PC-3 (cell line): ENCODE measurements at regions not wholly inside any gene's neighbourhood (a gene's known extent, or its start where the extent isn't known, plus 50 kb on each side); places are given as distances from the start of the nearest gene placed in this dataset.
A peak's percentile ranks its signal among the peaks of the same experiment; 100 is the strongest.

Experiments
- ATAC-seq: fragments of 200-7000 bp; cut with Tn5 transposase; 2 replicates; pipeline ENCODE4 v1.9.1; 2020; ENCODE audit warnings: mild to moderate bottlenecking, moderate library complexity
- BruUV-seq: library from RNA; stranded (reverse); fragments of 400-500 nt; replicated peaks from 2 replicates; lab custom pipeline; 2021; lab: Mats Ljungman, UMichigan
- CTCF ChIA-PET: fragments of 300-600 bp; sonication (Branson Sonifier 250); formaldehyde crosslinking; loops from one replicate; lab custom pipeline; 2022; ENCODE audit warnings: antibody characterized with exemption; lab: Charles Lee
- POLR2A ChIA-PET: fragments of 300-600 bp; sonication (Branson Sonifier 250); formaldehyde crosslinking; loops from one replicate; lab custom pipeline; 2022; ENCODE audit warnings: antibody characterized with exemption; ENCODE audit not compliant: unreplicated experiment; lab: Charles Lee
- DNase-seq: peaks from one replicate; pipeline ENCODE4 v3.0.0-alpha.2; 2015
- H2AFZ ChIP-seq: fragments of 300-600 bp; sonication (generic); 2 replicates; pipeline ENCODE4 v1.6.0; 2016; ENCODE audit warnings: antibody characterized with exemption, low read length
- H3F3A ChIP-seq: fragments of 300-600 bp; sonication (generic); one replicate; pipeline ENCODE4 v1.6.0; 2017; ENCODE audit warnings: antibody characterized with exemption, low read length, control low read depth, mild to moderate bottlenecking; ENCODE audit not compliant: unreplicated experiment
- H3K27ac ChIP-seq: fragments of 300-600 bp; sonication (generic); 2 replicates; pipeline ENCODE4 v1.5.1; 2016; ENCODE audit warnings: mild to moderate bottlenecking, low read length
- H3K27me3 ChIP-seq: fragments of 300-600 bp; sonication (generic); 2 replicates; pipeline ENCODE4 v1.6.1; 2016; ENCODE audit warnings: low read length, mixed read lengths
- H3K36me3 ChIP-seq: fragments of 300-600 bp; sonication (generic); 2 replicates; pipeline ENCODE4 v1.6.1; 2016; ENCODE audit warnings: low read depth, mixed run types, low read length, mixed read lengths
- H3K4me1 ChIP-seq: fragments of 300-600 bp; sonication (generic); 2 replicates; pipeline ENCODE4 v1.5.1; 2016; ENCODE audit warnings: low read length; ENCODE audit not compliant: insufficient read depth
- H3K4me2 ChIP-seq: fragments of 300-600 bp; sonication (generic); 2 replicates; pipeline ENCODE4 v1.6.0; 2016; ENCODE audit warnings: low read length
- H3K4me3 ChIP-seq: fragments of 300-600 bp; sonication (generic); 2 replicates; pipeline ENCODE4 v1.5.1; 2016; ENCODE audit warnings: mild to moderate bottlenecking, low read length, mixed read lengths
- H3K79me2 ChIP-seq: fragments of 300-600 bp; sonication (generic); 2 replicates; pipeline ENCODE4 v1.6.1; 2017; ENCODE audit warnings: low read length, mixed read lengths
- H3K9ac ChIP-seq: fragments of 300-600 bp; sonication (generic); 2 replicates; pipeline ENCODE4 v1.6.0; 2016; ENCODE audit warnings: mild to moderate bottlenecking, low read length
- H3K9me2 ChIP-seq: fragments of 300-600 bp; sonication (generic); replicated peaks from 2 replicates; pipeline ENCODE4 v1.6.1; 2016; ENCODE audit warnings: mixed run types, low read length, mixed read lengths
- H3K9me3 ChIP-seq: fragments of 300-600 bp; sonication (generic); 2 replicates; pipeline ENCODE4 v1.6.1; 2016; ENCODE audit warnings: low read length, mixed read lengths
- H4K20me1 ChIP-seq: fragments of 300-600 bp; sonication (generic); 2 replicates; pipeline ENCODE4 v1.6.1; 2016; ENCODE audit warnings: low read length, mixed read lengths
- EZH2 ChIP-seq: fragments of 300-600 bp; sonication (generic); IDR thresholded peaks from one replicate; pipeline ENCODE4 v1.6.1; 2017; ENCODE audit warnings: antibody characterized with exemption, mild to moderate bottlenecking, low read length; ENCODE audit not compliant: unreplicated experiment
- EZH2phosphoT487 ChIP-seq: fragments of 300-600 bp; sonication (generic); IDR thresholded peaks from 2 replicates; pipeline ENCODE4 v1.6.1; 2018; ENCODE audit warnings: mild to moderate bottlenecking, antibody characterized with exemption, low read length, borderline replicate concordance
- intact Hi-C: fragments of 100-400 bp; cut with micrococcal nuclease; formaldehyde crosslinking; loops from 2 replicates; pipeline ENCODE4 v1.9.0; 2023
- TF ChIP-seq, protein P1 (sequence below): fragments of 300-600 bp; sonication (generic); conservative IDR thresholded peaks from 2 replicates; pipeline ENCODE4 v1.5.1; 2017; ENCODE audit warnings: antibody characterized with exemption, low read depth, mild to moderate bottlenecking, low read length

- H3F3A ChIP-seq, result peaks cover 5% of the 10 kb centered on the region
- no peaks in the 10 kb centered on the region for H4K20me1 ChIP-seq
- H3K27ac ChIP-seq, result no peak overlapping the region
- ChIA-PET CTCF (no interaction called here), POLR2A (no interaction called here)
- H3K4me3 ChIP-seq, result no peak overlapping the region
- no TSS peak for BruUV-seq
- H2AFZ ChIP-seq, result no peak overlapping the region
- peaks cover 19% of the 10 kb centered on the region for H3K4me1 ChIP-seq
- intact Hi-C loops, result loop anchor here (1.0 kb wide), 1 partner anchor 9 kb away; no protein-coding TSS in a partner anchor
- TF ChIP-seq EZH2phosphoT487 (no peak), EZH2 (no peak)
- TF ChIP-seq, protein P1, sequence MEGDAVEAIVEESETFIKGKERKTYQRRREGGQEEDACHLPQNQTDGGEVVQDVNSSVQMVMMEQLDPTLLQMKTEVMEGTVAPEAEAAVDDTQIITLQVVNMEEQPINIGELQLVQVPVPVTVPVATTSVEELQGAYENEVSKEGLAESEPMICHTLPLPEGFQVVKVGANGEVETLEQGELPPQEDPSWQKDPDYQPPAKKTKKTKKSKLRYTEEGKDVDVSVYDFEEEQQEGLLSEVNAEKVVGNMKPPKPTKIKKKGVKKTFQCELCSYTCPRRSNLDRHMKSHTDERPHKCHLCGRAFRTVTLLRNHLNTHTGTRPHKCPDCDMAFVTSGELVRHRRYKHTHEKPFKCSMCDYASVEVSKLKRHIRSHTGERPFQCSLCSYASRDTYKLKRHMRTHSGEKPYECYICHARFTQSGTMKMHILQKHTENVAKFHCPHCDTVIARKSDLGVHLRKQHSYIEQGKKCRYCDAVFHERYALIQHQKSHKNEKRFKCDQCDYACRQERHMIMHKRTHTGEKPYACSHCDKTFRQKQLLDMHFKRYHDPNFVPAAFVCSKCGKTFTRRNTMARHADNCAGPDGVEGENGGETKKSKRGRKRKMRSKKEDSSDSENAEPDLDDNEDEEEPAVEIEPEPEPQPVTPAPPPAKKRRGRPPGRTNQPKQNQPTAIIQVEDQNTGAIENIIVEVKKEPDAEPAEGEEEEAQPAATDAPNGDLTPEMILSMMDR, result no peak
- H3K27me3 ChIP-seq, result no peaks in the 10 kb centered on the region
- H3K9me2 ChIP-seq, result no peaks in the 10 kb centered on the region
- ATAC-seq (peak; percentile 66), DNase-seq (peak; percentile 62)
- H3K36me3 ChIP-seq, result no peaks in the 10 kb centered on the region
- no peaks in the 10 kb centered on the region for H3K79me2 ChIP-seq
- H3K4me2 ChIP-seq, result no peak overlapping the region
- H3K9ac ChIP-seq, result no peak overlapping the region
- H3K9me3 ChIP-seq, result no peaks in the 10 kb centered on the region
Observed at GRCh38 chr5:100668511-100668910, 133.3 kb downstream of the FAM174A start.

DNA sequence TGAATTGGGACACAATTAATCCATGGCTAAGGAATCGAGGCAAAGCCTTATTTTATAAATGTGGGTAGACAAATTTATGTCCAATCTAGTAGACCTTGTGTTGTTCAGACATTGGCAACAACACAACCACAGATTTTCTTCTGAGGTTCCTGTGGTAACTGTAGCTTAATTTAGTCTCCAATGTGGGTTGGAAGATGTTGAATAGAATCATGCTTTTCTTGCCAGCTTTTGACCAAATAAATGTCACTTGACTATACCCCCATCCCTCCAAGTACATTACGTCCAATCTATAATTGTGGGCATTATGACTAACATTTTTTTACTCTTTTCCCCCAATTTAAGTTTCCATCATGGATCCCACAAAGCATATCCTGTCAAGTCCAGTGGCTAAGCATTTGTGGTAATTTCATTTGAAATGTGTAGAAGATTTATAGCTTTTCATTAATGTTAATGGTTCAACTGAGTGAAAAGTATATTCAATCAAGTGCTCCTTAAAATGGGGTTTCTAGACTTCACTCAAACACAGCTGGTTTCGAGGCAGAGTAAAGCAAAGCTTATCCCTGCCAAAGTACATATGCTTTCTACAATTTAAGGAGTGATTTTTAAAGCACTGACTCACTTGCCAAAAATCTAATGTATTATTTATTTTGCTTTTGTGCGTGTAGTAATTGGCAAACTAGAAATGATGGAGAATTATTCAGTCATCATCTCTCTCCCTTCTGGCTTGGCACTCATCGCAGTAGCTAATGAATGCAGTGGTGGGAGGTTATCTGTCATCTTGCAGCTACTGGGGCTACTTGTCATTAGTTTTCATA, 141.8 kb downstream of the FAM174A start:
- no peak overlapping the region for H3K4me3 ChIP-seq
- peak; percentile 95 for ATAC-seq
- no peaks in the 10 kb centered on the region for H3K9me3 ChIP-seq
- H3K27ac ChIP-seq, result no peak overlapping the region
- no peaks in the 10 kb centered on the region for H3F3A ChIP-seq
- no peaks in the 10 kb centered on the region for H3K9me2 ChIP-seq
- peak; percentile 77 for DNase-seq
- no peaks in the 10 kb centered on the region for H3K27me3 ChIP-seq
- no peak overlapping the region for H2AFZ ChIP-seq
- no TSS peak for BruUV-seq
- H3K79me2 ChIP-seq, result no peaks in the 10 kb centered on the region
- POLR2A ChIA-PET, result no interaction called here
- intact Hi-C loops, result loop anchor here (1.0 to 2.0 kb wide), 4 partner anchors 9 to 150 kb away; no protein-coding TSS in a partner anchor
- peaks cover 14% of the 10 kb centered on the region for H3K4me1 ChIP-seq
- no peak overlapping the region for H3K9ac ChIP-seq
- CTCF ChIA-PET, result no interaction called here
- no peaks in the 10 kb centered on the region for H3K36me3 ChIP-seq
- H4K20me1 ChIP-seq, result no peaks in the 10 kb centered on the region
- TF ChIP-seq EZH2, result no peak
- no peak for TF ChIP-seq EZH2phosphoT487
- TF ChIP-seq, protein P1, result no peak
- H3K4me2 ChIP-seq, result peak overlapping the region; percentile 16; the same call in 1 of the 2 replicates

- POLR2A ChIA-PET, result no interaction called here
- Histone ChIP-seq H3K4me2 (no peak overlapping the region), H3K4me3 (no peak overlapping the region), H3K27ac (no peak overlapping the region), H4K20me1 (no peaks in the 10 kb centered on the region), H3F3A (no peaks in the 10 kb centered on the region), H3K9me2 (no peaks in the 10 kb centered on the region), H3K9ac (no peak overlapping the region), H3K27me3 (no peaks in the 10 kb centered on the region), H3K9me3 (peaks cover 13% of the 10 kb centered on the region), H3K79me2 (no peaks in the 10 kb centered on the region), H3K4me1 (peaks cover 3% of the 10 kb centered on the region; the same call in 1 of the 2 replicates), H3K36me3 (no peaks in the 10 kb centered on the region), H2AFZ (no peak overlapping the region)
- BruUV-seq, result no TSS peak
- ATAC-seq, result no peak
- DNase-seq, result no peak
- intact Hi-C loops, result no loop called here
- CTCF ChIA-PET, result no interaction called here
- TF ChIP-seq EZH2phosphoT487, result no peak
- TF ChIP-seq, protein P1, result no peak
- no peak for TF ChIP-seq EZH2
Observed at GRCh38 chr5:100682625-100683024, 147.5 kb downstream of the FAM174A start.
